K562 (cell line): ENCODE measurements at regions not wholly inside any gene's neighbourhood (a gene's known extent, or its start where the extent isn't known, plus 50 kb on each side); places are given as distances from the start of the nearest gene placed in this dataset.

Experiments
- ATAC-seq: fragments of 200-7000 bp; cut with Tn5 transposase; 3 replicates; pipeline ENCODE4 v1.9.1; 2020; ENCODE audit warnings: moderate library complexity
- BruUV-seq: library from RNA; stranded (reverse); fragments of 400-500 nt; replicated peaks from 2 replicates; lab custom pipeline; 2021; lab: Mats Ljungman, UMichigan
- CTCF ChIA-PET: fragments of 300-600 bp; formaldehyde crosslinking; extraction: SDS; loops from one replicate; lab custom pipeline; 2021; ENCODE audit warnings: low intra/inter-chr PET ratio; lab: Yijun Ruan, JAX
- POLR2A ChIA-PET: fragments of 300-600, 350-650 bp; sonication (Branson Sonifier 250); formaldehyde crosslinking; extraction: SDS; loops from one replicate; lab custom pipeline; 2021; ENCODE audit warnings: antibody characterized with exemption, inconsistent platforms; lab: Yijun Ruan, JAX
- DNase-seq, 4 experiments: peaks; one replicate each; pipeline versions ENCODE4 v3.0.0 to v3.0.0-alpha.2; 2011 to 2018; ENCODE audit warnings: low spot score in 3 of 4, mixed read lengths in 3 of 4; ENCODE audit errors: extremely low read depth in 1 of 4
- FAIRE-seq: peaks from 2 replicates; lab custom pipeline; 2011; peaks lifted over from hg19 to GRCh38; lab: Jason Lieb, UNC
- H2AFZ ChIP-seq: 2 replicates; pipeline ENCODE4 v1.6.0; 2011; ENCODE audit warnings: low read depth, low read length, control low read depth, inconsistent platforms
- H3K27ac ChIP-seq: fragments of 200-600 bp; 3 replicates; pipeline ENCODE4 v1.8.0; 2011; ENCODE audit warnings: low read depth, mild to moderate bottlenecking, control low read depth, inconsistent platforms, low read length, moderate library complexity, mixed read lengths; ENCODE audit errors: extremely low read depth
- H3K27me3 ChIP-seq, 2 experiments: fragments of 300-600 bp in 1 of 2; 2 replicates in 1 of 2; 3 replicates in 1 of 2; pipeline versions ENCODE4 v1.6.0 to v1.8.0; 2011; ENCODE audit warnings: inconsistent platforms in 2 of 2, low read length in 2 of 2, mild to moderate bottlenecking in 1 of 2, mixed read lengths in 1 of 2, moderate library complexity in 1 of 2; ENCODE audit not compliant: control insufficient read depth in 2 of 2, insufficient read depth in 2 of 2
- H3K36me3 ChIP-seq: fragments of 300-600 bp; 3 replicates; pipeline ENCODE4 v1.8.0; 2011; ENCODE audit warnings: mild to moderate bottlenecking, low read length, inconsistent platforms; ENCODE audit not compliant: control insufficient read depth, insufficient read depth
- H3K4me1 ChIP-seq, 2 experiments: fragments of 200-600 bp in 1 of 2; replicated peaks in 1 of 2; 2 replicates in 1 of 2; 3 replicates in 1 of 2; pipeline versions ENCODE4 v1.5.1 to v1.8.0; 2011; ENCODE audit warnings: inconsistent platforms in 2 of 2, low read length in 2 of 2, mild to moderate bottlenecking in 1 of 2, mixed read lengths in 1 of 2, moderate library complexity in 1 of 2; ENCODE audit not compliant: control insufficient read depth in 2 of 2, insufficient read depth in 2 of 2
- H3K4me2 ChIP-seq: 2 replicates; pipeline ENCODE4 v1.6.1; 2011; ENCODE audit warnings: low read length, control low read depth, inconsistent platforms, mixed read lengths; ENCODE audit not compliant: insufficient read depth
- H3K4me3 ChIP-seq: fragments of 200-600 bp; sonication (generic), shearing (Covaris generic); 2 replicates; pipeline ENCODE4 v1.5.1; 2016; ENCODE audit warnings: control low read depth, inconsistent platforms
- H3K79me2 ChIP-seq: fragments of 200-600 bp; 3 replicates; pipeline ENCODE4 v1.8.0; 2011; ENCODE audit warnings: low read length, inconsistent platforms; ENCODE audit not compliant: control insufficient read depth, insufficient read depth
- H3K9ac ChIP-seq, 2 experiments: 2 replicates each; pipeline versions ENCODE4 v1.6.0 to v1.6.1; 2011; ENCODE audit warnings: low read depth in 2 of 2, low read length in 2 of 2, control low read depth in 1 of 2, inconsistent platforms in 1 of 2, mild to moderate bottlenecking in 1 of 2, mixed read lengths in 1 of 2; ENCODE audit not compliant: insufficient read depth in 1 of 2
- H3K9me1 ChIP-seq: one replicate; pipeline ENCODE4 v1.6.0; 2011; ENCODE audit warnings: inconsistent platforms, mild to moderate bottlenecking, low read length, moderate library complexity; ENCODE audit not compliant: control insufficient read depth, insufficient read depth
- H3K9me3 ChIP-seq: replicated peaks from 2 replicates; pipeline ENCODE4 v1.5.1; 2011; ENCODE audit warnings: low read depth, low read length, inconsistent platforms; ENCODE audit not compliant: control insufficient read depth, insufficient read depth
- H4K20me1 ChIP-seq: replicated peaks from 2 replicates; pipeline ENCODE4 v1.6.1; 2011; ENCODE audit warnings: low read length, inconsistent platforms, mixed read lengths; ENCODE audit not compliant: control insufficient read depth, insufficient read depth
- ELF1 ChIP-seq: fragments of 200-800 bp; sonication (Bioruptor generic); IDR thresholded peaks from 2 replicates; pipeline ENCODE4 v1.6.1; 2016; ENCODE audit warnings: missing genetic modification characterization, missing compliant biosample characterization
- HNRNPK ChIP-seq: fragments of 200-400 bp; formaldehyde crosslinking; IDR thresholded peaks from one replicate; pipeline ENCODE4 v1.6.1; 2018; ENCODE audit warnings: mild to moderate bottlenecking, low read depth, low read length; ENCODE audit not compliant: poor library complexity, severe bottlenecking
- MTF1 ChIP-seq: fragments of 250-450 bp; sonication (Bioruptor Pico); IDR thresholded peaks from 2 replicates; pipeline ENCODE4 v1.9.0; 2021; ENCODE audit warnings: moderate library complexity, mild to moderate bottlenecking, inconsistent platforms, borderline replicate concordance
- PRDM10 ChIP-seq: fragments of 450-650 bp; IDR thresholded peaks from 2 replicates; pipeline ENCODE4 v1.6.1; 2018; ENCODE audit not compliant: partially characterized antibody
- RBM15 ChIP-seq: fragments of 200-400 bp; formaldehyde crosslinking; IDR thresholded peaks from 2 replicates; pipeline ENCODE4 v1.6.1; 2018; ENCODE audit warnings: mild to moderate bottlenecking, low read length, moderate library complexity; ENCODE audit not compliant: insufficient read depth
- RBM22 ChIP-seq: fragments of 200-400 bp; formaldehyde crosslinking; IDR thresholded peaks from 2 replicates; pipeline ENCODE4 v1.6.1; 2018; ENCODE audit warnings: low read length, low read depth; ENCODE audit not compliant: poor library complexity, severe bottlenecking
- RUNX1 ChIP-seq: sonication (generic); IDR thresholded peaks from 2 replicates; pipeline ENCODE4 v1.6.1; 2016; ENCODE audit warnings: antibody characterized with exemption, low read depth
- SRSF1 ChIP-seq: fragments of 200-400 bp; formaldehyde crosslinking; IDR thresholded peaks from 2 replicates; pipeline ENCODE4 v1.6.1; 2017; ENCODE audit warnings: mild to moderate bottlenecking, low read depth, low read length, moderate library complexity
- TCF7L2 ChIP-seq: fragments of 150-350 bp; IDR thresholded peaks from 2 replicates; pipeline ENCODE4 v1.6.1; 2016; ENCODE audit warnings: low read depth, mild to moderate bottlenecking, low read length, moderate library complexity
- TFAM ChIP-seq: fragments of 250-450 bp; sonication (Bioruptor Pico); conservative IDR thresholded peaks from 2 replicates; pipeline ENCODE4 v1.5.0; 2021; ENCODE audit warnings: mild to moderate bottlenecking, moderate library complexity
- ZBTB1 ChIP-seq: sonication (generic); formaldehyde crosslinking; IDR thresholded peaks from 2 replicates; pipeline ENCODE4 v1.8.1; 2023; ENCODE audit warnings: missing genetic modification reagents, low read depth, mild to moderate bottlenecking, borderline replicate concordance
- ZBTB26 ChIP-seq: fragments of 450-650 bp; formaldehyde crosslinking; IDR thresholded peaks from 2 replicates; pipeline ENCODE4 v1.4.0; 2022; ENCODE audit warnings: missing genetic modification characterization
- ZBTB43 ChIP-seq: sonication (generic); formaldehyde crosslinking; IDR thresholded peaks from 2 replicates; pipeline ENCODE4 v1.8.0; 2023; ENCODE audit warnings: mild to moderate bottlenecking, missing genetic modification reagents
- ZC3H11A ChIP-seq: IDR thresholded peaks from 2 replicates; pipeline ENCODE4 v1.6.1; 2012; ENCODE audit warnings: low read depth, low read length, improper control_type of control experiment
- ZFPM2 ChIP-seq: fragments of 250-450 bp; sonication (Bioruptor Pico); IDR thresholded peaks from 2 replicates; pipeline ENCODE4 v1.5.1; 2022; ENCODE audit warnings: mild to moderate bottlenecking
- ZNF561 ChIP-seq: fragments of 450-650 bp; formaldehyde crosslinking; conservative IDR thresholded peaks from 2 replicates; pipeline ENCODE4 v1.4.0; 2020; ENCODE audit warnings: mild to moderate bottlenecking, moderate library complexity
- WGBS: fragments of 100-300 bp; shearing (Covaris generic); methylation state at CpG from one replicate; pipeline ENCODE4 v1.1.6; 2016; ENCODE audit warnings: low coverage, mixed read lengths; ENCODE audit not compliant: insufficient coverage; ENCODE audit errors: missing lambda C conversion rate; 5-methylcytosine and 5-hydroxymethylcytosine counted together
- in situ Hi-C: fragments of 300-500 bp; cut with MboI; formaldehyde crosslinking; loops from 4 replicates; pipeline ENCODE4 v1.15.0; 2018; ENCODE audit warnings: inconsistent platforms, mixed read lengths
- intact Hi-C: fragments of 100-400 bp; cut with micrococcal nuclease; formaldehyde crosslinking; loops from 2 replicates; pipeline ENCODE4 v1.14.2; 2022

GRCh38 chr20:55784036-55784435 lies 221.3 kb downstream of the CBLN4 start:
- WGBS: 0% methylated on average over 2 of the region's 2 CpGs
- CTCF ChIA-PET: no interaction called here
- in situ Hi-C loops: no loop called here

GRCh38 chr20:55783381-55783780 lies 221.9 kb downstream of the CBLN4 start:
- no peaks in the 10 kb centered on the region for H3K36me3 ChIP-seq
- DNase-seq (no peak), ATAC-seq (no peak), FAIRE-seq (no peak)
- H3K9me3 ChIP-seq: no peaks in the 10 kb centered on the region
- no peak overlapping the region for H3K4me3 ChIP-seq
- BruUV-seq: no TSS peak
- WGBS: 0% methylated on average over 3 of the region's 3 CpGs
- no peaks in the 10 kb centered on the region for H3K4me1 ChIP-seq
- no peak overlapping the region for H3K9ac ChIP-seq
- ChIA-PET CTCF (no interaction called here), POLR2A (interaction anchor here (0.6 kb wide), 1 partner anchor 459 kb away, joined by 3 read pairs; no protein-coding TSS in a partner anchor)
- no peaks in the 10 kb centered on the region for H3K9me1 ChIP-seq
- H3K27me3 ChIP-seq: no peaks in the 10 kb centered on the region
- no peaks in the 10 kb centered on the region for H4K20me1 ChIP-seq
- no peak overlapping the region for H3K4me2 ChIP-seq
- no peak overlapping the region for H3K27ac ChIP-seq
- H2AFZ ChIP-seq: no peak overlapping the region
- H3K79me2 ChIP-seq: no peaks in the 10 kb centered on the region
- TF ChIP-seq PRDM10 (no peak), ZBTB43 (CRISPR knock-in tag) (no peak), ZBTB26 (CRISPR knock-in tag) (no peak), HNRNPK (no peak), ZBTB1 (CRISPR knock-in tag) (no peak), RUNX1 (no peak), MTF1 (CRISPR knock-in tag) (no peak)
- intact Hi-C loops: no loop called here
- in situ Hi-C loops: no loop called here

More at GRCh38 chr20:55784036-55784435, 221.3 kb downstream of the CBLN4 start:
- no peaks in the 10 kb centered on the region for H3K36me3 ChIP-seq
- POLR2A ChIA-PET: no interaction called here
- no peaks in the 10 kb centered on the region for H4K20me1 ChIP-seq
- no peaks in the 10 kb centered on the region for H3K4me1 ChIP-seq
- H3K79me2 ChIP-seq: no peaks in the 10 kb centered on the region
- ATAC-seq (no peak), FAIRE-seq (no peak), DNase-seq (no peak)
- H2AFZ ChIP-seq: no peak overlapping the region
- no peak overlapping the region for H3K4me2 ChIP-seq
- intact Hi-C loops: no loop called here
- H3K9me1 ChIP-seq: no peaks in the 10 kb centered on the region
- no peak overlapping the region for H3K9ac ChIP-seq
- H3K9me3 ChIP-seq: no peaks in the 10 kb centered on the region
- BruUV-seq: no TSS peak
- H3K27me3 ChIP-seq: no peaks in the 10 kb centered on the region
- no peak overlapping the region for H3K4me3 ChIP-seq
- TF ChIP-seq SRSF1: no peak
- no peak for TF ChIP-seq RBM22
- TF ChIP-seq TFAM (CRISPR knock-in tag): no peak
- TF ChIP-seq RBM15: no peak
- TF ChIP-seq ZFPM2 (CRISPR knock-in tag): no peak
- TF ChIP-seq ZC3H11A: no peak
- no peak for TF ChIP-seq ZNF561 (CRISPR knock-in tag)
- TF ChIP-seq ELF1 (tag): no peak
- no peak for TF ChIP-seq TCF7L2
- TF ChIP-seq, all 486 proteins: peak for 0
- no peak overlapping the region for H3K27ac ChIP-seq
